ENCODE measurements at regions not wholly inside any gene's neighbourhood (a gene's known extent, or its start where the extent isn't known, plus 50 kb on each side); places are given as distances from the start of the nearest gene placed in this dataset.
"Not testable (repeated sequence)": the region's sequence is repeated elsewhere in the genome, so short reads cannot be mapped to it uniquely, and the experiment has no call there.

GRCh38 chr2:173552531-173552930 is 197.9 kb downstream of the CDCA7 start:
- DNase-seq: no peak

GRCh38 chr2:173553593-173553992 is 198.9 kb downstream of the CDCA7 start:
- DNase-seq: no peak

GRCh38 chr2:173555833-173556232 is 201.2 kb downstream of the CDCA7 start:
- no peak for DNase-seq

- no peak for DNase-seq
Measured at GRCh38 chr2:173556816-173557215, 202.1 kb downstream of the CDCA7 start.

- DNase-seq: no peak
Measured at GRCh38 chr2:173557497-173557896, 202.8 kb downstream of the CDCA7 start.

- DNase-seq: no peak
Measured at GRCh38 chr2:173567493-173567892, 212.8 kb downstream of the CDCA7 start.

- DNase-seq: no peak
Measured at GRCh38 chr2:173568054-173568453, 213.4 kb downstream of the CDCA7 start.

GRCh38 chr2:173571021-173571821 is 216.5 kb downstream of the CDCA7 start:
- no peak for DNase-seq

GRCh38 chr2:173571887-173572680 is 217.4 kb downstream of the CDCA7 start:
- no peak for DNase-seq

GRCh38 chr2:173572848-173573247 is 218.2 kb downstream of the CDCA7 start:
- DNase-seq: no peak

GRCh38 chr2:173573782-173574181 is 219.1 kb downstream of the CDCA7 start:
- DNase-seq: not testable (repeated sequence)

- DNase-seq: no peak
Measured at GRCh38 chr2:173574324-173575112, 219.8 kb downstream of the CDCA7 start.

- no peak for DNase-seq
Measured at GRCh38 chr2:173578404-173579107, 223.9 kb downstream of the CDCA7 start.

GRCh38 chr2:173580351-173580750 is 225.7 kb downstream of the CDCA7 start:
- no peak for DNase-seq

- DNase-seq: no peak
Measured at GRCh38 chr2:173580956-173581355, 226.3 kb downstream of the CDCA7 start.

GRCh38 chr2:173583196-173583595 is 228.5 kb downstream of the CDCA7 start:
- DNase-seq: no peak

- no peak for DNase-seq
Measured at GRCh38 chr2:173584000-173584399, 229.3 kb downstream of the CDCA7 start.

GRCh38 chr2:173584676-173585458 is 230.2 kb downstream of the CDCA7 start:
- no peak for DNase-seq

GRCh38 chr2:173588931-173589369 is 234.3 kb downstream of the CDCA7 start:
- DNase-seq: no peak

GRCh38 chr2:173589604-173590275 is 235.1 kb downstream of the CDCA7 start:
- DNase-seq: no peak

- DNase-seq: no peak
Measured at GRCh38 chr2:173590276-173590861, 235.7 kb downstream of the CDCA7 start.

Measured in stimulated activated CD4-positive, alpha-beta T cell treated with anti-CD3 and anti-CD28 coated beads, Interleukin-4, amount 100 ng/mL, for 1 hour (primary cell).